Right atrium auricular region (tissue), 2 donors: ENCODE measurements at regions not wholly inside any gene's neighbourhood (a gene's known extent, or its start where the extent isn't known, plus 50 kb on each side); places are given as distances from the start of the nearest gene placed in this dataset.
"Not testable (repeated sequence)": the region's sequence is repeated elsewhere in the genome, so short reads cannot be mapped to it uniquely, and the experiment has no call there.

Experiments used
- DNase-seq: peaks from one replicate; pipeline ENCODE4 v3.0.0-alpha.2; 2019; ENCODE audit warnings: low spot score
- H3K27ac ChIP-seq, 2 donors: fragments of 200-600 bp; sonication (generic); 1 replicate in 1 of 2; 2 replicates in 1 of 2; pipeline ENCODE4 v1.5.1; 2016 to 2019
- H3K27me3 ChIP-seq, 2 donors: fragments of 200-600 bp; sonication (generic); one replicate each; pipeline versions ENCODE4 v1.5.1 to v1.6.0; 2017 to 2019
- H3K36me3 ChIP-seq: fragments of 200-600 bp; sonication (generic); one replicate; pipeline ENCODE4 v1.5.1; 2016
- H3K4me1 ChIP-seq, 2 donors: fragments of 200-600 bp; sonication (generic); one replicate each; pipeline versions ENCODE4 v1.5.1 to v1.6.0; 2017 to 2019
- H3K4me3 ChIP-seq, 2 donors: fragments of 200-600 bp; sonication (generic); 1 replicate in 1 of 2; 2 replicates in 1 of 2; pipeline ENCODE4 v1.5.1; 2017 to 2019; ENCODE audit warnings: mild to moderate bottlenecking in 1 of 2, moderate library complexity in 1 of 2
- H3K9me3 ChIP-seq, 2 donors: fragments of 200-600 bp; sonication (generic); one replicate each; pipeline ENCODE4 v1.5.1; 2019
- TF ChIP-seq, protein P1 (sequence below), 2 donors: fragments of 200-600 bp; sonication (generic); IDR thresholded peaks; one replicate each; pipeline ENCODE4 v1.5.1; 2019; ENCODE audit warnings: antibody characterized with exemption in 2 of 2

DNA sequence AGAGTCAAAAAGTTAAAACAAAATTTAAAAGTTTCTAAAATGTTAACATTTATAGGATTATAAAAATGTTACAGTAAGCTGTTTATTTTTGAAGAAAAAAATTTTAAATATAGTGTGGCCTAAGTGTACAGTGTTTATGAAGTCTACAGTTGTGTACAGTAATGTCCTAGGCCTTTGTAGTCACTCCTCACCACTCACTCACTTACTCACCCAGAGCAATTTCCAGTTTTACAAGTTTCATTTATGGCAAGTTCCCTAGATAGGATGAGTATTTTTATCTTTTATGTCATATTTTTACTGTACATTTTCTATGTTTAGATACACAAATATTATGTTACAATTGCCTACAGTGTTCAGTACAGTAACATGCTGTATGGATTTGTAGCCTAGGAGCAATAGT lies 419.9 kb downstream of the ARL4A start:
- no peak overlapping the region for H3K4me3 ChIP-seq
- H3K27ac ChIP-seq: no peak overlapping the region
- H3K4me1 ChIP-seq: no peaks in the 10 kb centered on the region
- TF ChIP-seq, protein P1, sequence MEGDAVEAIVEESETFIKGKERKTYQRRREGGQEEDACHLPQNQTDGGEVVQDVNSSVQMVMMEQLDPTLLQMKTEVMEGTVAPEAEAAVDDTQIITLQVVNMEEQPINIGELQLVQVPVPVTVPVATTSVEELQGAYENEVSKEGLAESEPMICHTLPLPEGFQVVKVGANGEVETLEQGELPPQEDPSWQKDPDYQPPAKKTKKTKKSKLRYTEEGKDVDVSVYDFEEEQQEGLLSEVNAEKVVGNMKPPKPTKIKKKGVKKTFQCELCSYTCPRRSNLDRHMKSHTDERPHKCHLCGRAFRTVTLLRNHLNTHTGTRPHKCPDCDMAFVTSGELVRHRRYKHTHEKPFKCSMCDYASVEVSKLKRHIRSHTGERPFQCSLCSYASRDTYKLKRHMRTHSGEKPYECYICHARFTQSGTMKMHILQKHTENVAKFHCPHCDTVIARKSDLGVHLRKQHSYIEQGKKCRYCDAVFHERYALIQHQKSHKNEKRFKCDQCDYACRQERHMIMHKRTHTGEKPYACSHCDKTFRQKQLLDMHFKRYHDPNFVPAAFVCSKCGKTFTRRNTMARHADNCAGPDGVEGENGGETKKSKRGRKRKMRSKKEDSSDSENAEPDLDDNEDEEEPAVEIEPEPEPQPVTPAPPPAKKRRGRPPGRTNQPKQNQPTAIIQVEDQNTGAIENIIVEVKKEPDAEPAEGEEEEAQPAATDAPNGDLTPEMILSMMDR (IDR thresholded peaks at IDR 0.05): no peak
- peaks cover 0 to 10% of the 10 kb centered on the region in 2 donors for H3K9me3 ChIP-seq
- DNase-seq: no peak
- no peaks in the 10 kb centered on the region for H3K36me3 ChIP-seq
- H3K27me3 ChIP-seq: no peaks in the 10 kb centered on the region

DNA sequence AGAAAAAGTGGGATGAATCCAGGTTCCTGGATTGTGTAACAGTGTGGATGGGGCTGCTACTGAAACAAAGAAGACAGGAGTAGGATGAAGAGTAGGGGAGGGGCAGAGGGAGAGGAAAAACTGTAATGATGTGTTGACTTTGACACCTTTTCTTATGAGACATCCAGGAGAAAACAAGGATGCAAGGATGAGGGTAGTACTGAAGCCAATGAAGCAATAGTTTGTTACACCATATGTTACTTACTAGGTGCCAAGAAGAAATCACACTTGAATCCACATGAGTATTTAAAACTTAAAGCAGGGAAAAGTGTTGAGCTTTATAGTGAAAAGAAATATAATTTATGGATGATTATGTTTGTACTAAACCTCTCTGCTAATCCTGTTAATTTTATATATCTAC lies 420.6 kb downstream of the ARL4A start:
- H3K9me3 ChIP-seq: peaks cover 0 to 10% of the 10 kb centered on the region in 2 donors
- H3K4me3 ChIP-seq: no peak overlapping the region
- TF ChIP-seq, protein P1 (IDR thresholded peaks at IDR 0.05): no peak
- DNase-seq: no peak
- no peaks in the 10 kb centered on the region for H3K4me1 ChIP-seq
- no peaks in the 10 kb centered on the region for H3K27me3 ChIP-seq
- H3K27ac ChIP-seq: no peak overlapping the region
- no peaks in the 10 kb centered on the region for H3K36me3 ChIP-seq

DNA sequence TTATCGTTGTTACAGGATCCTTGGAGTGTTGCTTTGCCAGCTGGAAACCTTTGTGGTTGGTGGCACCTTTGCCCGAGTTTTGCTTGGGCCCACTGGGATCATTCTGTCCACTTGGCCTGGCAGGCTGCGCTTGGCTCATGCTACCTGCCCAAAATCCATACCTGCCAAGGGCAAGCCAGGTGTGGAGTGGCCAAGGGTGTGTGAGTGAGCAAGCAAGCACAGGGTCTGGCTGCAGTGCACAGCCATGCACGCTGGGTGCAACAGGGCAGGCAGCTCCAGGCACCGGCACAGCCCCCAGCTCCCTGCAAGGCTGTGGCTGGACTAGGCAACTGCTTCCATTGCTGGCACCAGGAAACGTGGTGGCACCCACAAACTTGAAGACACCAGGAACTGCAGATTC lies 421.8 kb downstream of the ARL4A start:
- Histone ChIP-seq H3K4me1 (no peaks in the 10 kb centered on the region), H3K4me3 (no peak overlapping the region), H3K27ac (no peak overlapping the region), H3K27me3 (no peaks in the 10 kb centered on the region), H3K9me3 (peaks cover 0 to 10% of the 10 kb centered on the region in 2 donors), H3K36me3 (no peaks in the 10 kb centered on the region)
- no peak for DNase-seq
- TF ChIP-seq, protein P1 (IDR thresholded peaks at IDR 0.05): no peak

DNA sequence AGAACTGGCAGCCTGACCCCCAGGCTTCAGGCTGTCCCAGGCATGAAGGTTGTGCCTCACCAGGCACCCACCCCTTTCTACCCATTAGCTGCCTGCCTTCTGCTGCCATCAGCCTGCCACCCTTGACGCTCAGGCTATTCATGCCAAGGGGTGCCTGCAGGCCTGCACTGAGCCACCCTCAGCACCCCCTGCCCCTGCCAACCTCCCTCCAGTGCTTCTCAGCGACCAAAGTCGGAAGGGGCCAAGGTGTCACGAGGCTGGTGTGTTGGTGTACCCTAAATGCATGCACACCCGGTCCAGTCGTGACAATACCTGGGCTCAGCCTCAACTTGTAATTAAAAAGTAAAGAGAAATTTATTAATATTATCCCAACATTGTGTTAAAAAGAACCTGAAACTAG lies 422.7 kb downstream of the ARL4A start:
- TF ChIP-seq, protein P1 (IDR thresholded peaks at IDR 0.05): no peak
- no peak for DNase-seq
- no peaks in the 10 kb centered on the region for H3K36me3 ChIP-seq
- no peaks in the 10 kb centered on the region for H3K27me3 ChIP-seq
- H3K9me3 ChIP-seq: peaks cover 0 to 10% of the 10 kb centered on the region in 2 donors
- H3K4me1 ChIP-seq: no peaks in the 10 kb centered on the region
- no peak overlapping the region for H3K4me3 ChIP-seq
- H3K27ac ChIP-seq: no peak overlapping the region

DNA sequence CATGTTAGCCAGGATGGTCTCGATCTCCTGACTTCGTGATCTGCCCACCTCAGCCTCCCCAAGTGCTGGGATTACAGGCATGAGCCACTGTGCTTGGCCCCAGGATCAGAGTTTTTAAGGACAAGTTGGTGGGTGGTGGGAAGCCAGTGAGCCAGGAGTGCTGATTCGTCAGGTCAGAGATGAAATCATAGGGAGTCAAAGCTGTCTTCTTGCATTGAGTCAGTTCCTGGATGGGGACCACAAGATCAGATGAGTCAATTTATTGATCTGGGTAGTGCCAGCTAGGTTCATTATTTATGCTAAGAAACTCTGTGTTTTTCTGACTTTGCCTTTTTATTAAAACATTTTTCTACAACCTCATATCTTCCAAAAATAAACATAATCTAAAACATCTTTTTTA lies 423.8 kb downstream of the ARL4A start:
- Histone ChIP-seq H3K27ac (no peak overlapping the region), H3K36me3 (no peaks in the 10 kb centered on the region), H3K9me3 (peaks cover 0 to 10% of the 10 kb centered on the region in 2 donors), H3K4me3 (no peak overlapping the region), H3K27me3 (no peaks in the 10 kb centered on the region), H3K4me1 (no peaks in the 10 kb centered on the region)
- DNase-seq: no peak
- TF ChIP-seq, protein P1 (IDR thresholded peaks at IDR 0.05): no peak

DNA sequence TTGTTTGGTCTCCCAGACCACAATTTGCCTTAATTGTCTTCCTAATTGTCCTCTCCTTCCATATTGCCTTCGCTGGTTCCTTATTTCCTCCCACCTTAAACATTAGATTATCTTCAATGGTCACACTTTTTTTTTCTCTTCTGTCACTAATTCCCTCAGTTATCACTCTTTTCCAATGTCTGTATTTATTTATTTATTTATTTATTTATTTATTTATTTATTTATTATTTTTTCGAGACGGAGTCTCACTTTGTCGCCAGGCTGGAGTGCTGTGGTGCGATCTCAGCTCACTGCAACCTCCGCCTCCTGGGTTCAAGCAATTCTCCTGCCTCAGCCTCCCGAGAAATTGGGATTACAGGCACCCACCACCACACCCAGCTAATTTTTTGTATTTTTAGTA lies 426.8 kb downstream of the ARL4A start:
- H3K9me3 ChIP-seq, H3K27me3 ChIP-seq, H3K4me3 ChIP-seq, H3K4me1 ChIP-seq, H3K36me3 ChIP-seq, H3K27ac ChIP-seq, DNase-seq: not testable (repeated sequence)
